ENCODE measurements at regions not wholly inside any gene's neighbourhood (a gene's known extent, or its start where the extent isn't known, plus 50 kb on each side); places are given as distances from the start of the nearest gene placed in this dataset.

DNA sequence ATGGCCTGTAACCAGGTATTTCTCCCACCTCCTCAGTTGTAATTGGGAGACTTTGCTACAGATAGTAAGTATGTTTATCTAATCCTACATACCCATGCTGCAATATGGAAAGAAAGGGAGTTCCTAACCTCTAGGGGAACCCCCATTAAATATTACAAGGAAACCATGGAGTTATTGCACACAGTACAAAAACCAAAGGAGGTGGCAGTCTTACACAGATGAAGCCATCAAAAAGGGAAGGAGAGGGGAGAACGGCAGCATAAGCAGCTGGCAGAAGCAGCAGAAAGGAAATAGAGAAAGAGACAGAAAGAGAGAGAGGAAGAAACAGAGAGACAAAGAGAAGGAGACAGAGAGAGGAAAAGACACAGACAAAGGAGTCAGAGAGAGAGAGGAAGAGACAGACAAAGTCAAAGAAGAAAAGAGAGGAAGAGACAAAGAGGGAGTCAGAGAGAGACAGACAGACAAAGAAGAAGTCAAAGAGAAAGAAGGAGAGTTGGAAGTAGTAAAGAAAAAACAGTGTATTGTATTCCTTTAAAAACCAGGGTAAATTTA is 142.9 kb downstream of the FASLG start:
- TF ChIP-seq, protein P1, sequence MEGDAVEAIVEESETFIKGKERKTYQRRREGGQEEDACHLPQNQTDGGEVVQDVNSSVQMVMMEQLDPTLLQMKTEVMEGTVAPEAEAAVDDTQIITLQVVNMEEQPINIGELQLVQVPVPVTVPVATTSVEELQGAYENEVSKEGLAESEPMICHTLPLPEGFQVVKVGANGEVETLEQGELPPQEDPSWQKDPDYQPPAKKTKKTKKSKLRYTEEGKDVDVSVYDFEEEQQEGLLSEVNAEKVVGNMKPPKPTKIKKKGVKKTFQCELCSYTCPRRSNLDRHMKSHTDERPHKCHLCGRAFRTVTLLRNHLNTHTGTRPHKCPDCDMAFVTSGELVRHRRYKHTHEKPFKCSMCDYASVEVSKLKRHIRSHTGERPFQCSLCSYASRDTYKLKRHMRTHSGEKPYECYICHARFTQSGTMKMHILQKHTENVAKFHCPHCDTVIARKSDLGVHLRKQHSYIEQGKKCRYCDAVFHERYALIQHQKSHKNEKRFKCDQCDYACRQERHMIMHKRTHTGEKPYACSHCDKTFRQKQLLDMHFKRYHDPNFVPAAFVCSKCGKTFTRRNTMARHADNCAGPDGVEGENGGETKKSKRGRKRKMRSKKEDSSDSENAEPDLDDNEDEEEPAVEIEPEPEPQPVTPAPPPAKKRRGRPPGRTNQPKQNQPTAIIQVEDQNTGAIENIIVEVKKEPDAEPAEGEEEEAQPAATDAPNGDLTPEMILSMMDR (IDR thresholded peaks at IDR 0.05; ENCODE audit: low read length): no peak
- TF ChIP-seq EZH2 (IDR thresholded peaks at IDR 0.05; ENCODE audit: borderline replicate concordance, low read length): no peak
